Right atrium auricular region (tissue), 2 donors: ENCODE measurements at regions not wholly inside any gene's neighbourhood (a gene's known extent, or its start where the extent isn't known, plus 50 kb on each side); places are given as distances from the start of the nearest gene placed in this dataset.

ENCODE experiments used
- DNase-seq: peaks from one replicate; pipeline ENCODE4 v3.0.0-alpha.2; 2019; ENCODE audit warnings: low spot score
- H3K27ac ChIP-seq, 2 donors: fragments of 200-600 bp; sonication (generic); 1 replicate in 1 of 2; 2 replicates in 1 of 2; pipeline ENCODE4 v1.5.1; 2016 to 2019
- H3K27me3 ChIP-seq, 2 donors: fragments of 200-600 bp; sonication (generic); one replicate each; pipeline versions ENCODE4 v1.5.1 to v1.6.0; 2017 to 2019
- H3K36me3 ChIP-seq: fragments of 200-600 bp; sonication (generic); one replicate; pipeline ENCODE4 v1.5.1; 2016
- H3K4me1 ChIP-seq, 2 donors: fragments of 200-600 bp; sonication (generic); one replicate each; pipeline versions ENCODE4 v1.5.1 to v1.6.0; 2017 to 2019
- H3K4me3 ChIP-seq, 2 donors: fragments of 200-600 bp; sonication (generic); 1 replicate in 1 of 2; 2 replicates in 1 of 2; pipeline ENCODE4 v1.5.1; 2017 to 2019; ENCODE audit warnings: mild to moderate bottlenecking in 1 of 2, moderate library complexity in 1 of 2
- H3K9me3 ChIP-seq, 2 donors: fragments of 200-600 bp; sonication (generic); one replicate each; pipeline ENCODE4 v1.5.1; 2019
- TF ChIP-seq, protein P1 (sequence below), 2 donors: fragments of 200-600 bp; sonication (generic); IDR thresholded peaks; one replicate each; pipeline ENCODE4 v1.5.1; 2019; ENCODE audit warnings: antibody characterized with exemption in 2 of 2

DNA sequence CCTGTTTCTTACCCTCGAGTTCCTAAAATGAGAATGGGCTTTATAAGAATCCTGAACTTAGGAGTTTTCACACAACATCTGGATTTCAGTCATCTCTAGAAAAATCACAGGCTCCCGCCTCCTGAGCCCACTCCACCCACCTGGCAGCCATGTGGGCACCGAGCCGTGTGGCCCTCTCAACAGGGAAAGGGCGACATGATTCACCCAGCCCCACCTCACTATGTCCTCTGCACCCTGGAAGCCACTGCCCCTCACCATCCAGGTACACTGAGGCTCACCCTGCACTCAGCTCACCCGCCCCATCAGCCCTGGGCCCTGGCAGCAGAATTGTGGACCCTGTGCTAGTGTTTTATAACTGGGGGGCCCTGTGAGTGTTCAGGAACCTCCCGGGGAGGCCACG lies 101.5 kb downstream of the SHANK2 start:
- Histone ChIP-seq H3K27ac (no peak overlapping the region), H3K27me3 (no peaks in the 10 kb centered on the region)
- DNase-seq: no peak

DNA sequence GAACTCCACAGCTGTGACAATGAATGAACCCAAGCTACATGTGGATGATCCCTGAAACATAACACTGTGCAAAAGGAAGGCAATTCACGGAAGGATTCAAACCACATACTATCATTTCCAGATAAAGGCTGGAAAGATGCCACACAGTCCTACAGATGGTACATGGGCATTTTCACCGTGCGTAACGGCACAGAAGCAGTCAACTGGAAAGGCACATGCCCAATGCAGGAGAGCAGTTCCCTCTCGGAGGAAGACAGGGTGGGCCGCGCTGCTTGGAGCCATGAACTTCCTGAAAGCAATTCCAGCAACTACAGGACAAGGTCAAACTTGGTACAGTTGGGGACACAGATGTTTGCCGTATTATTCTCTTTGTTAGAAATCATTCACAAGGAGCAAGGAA lies 103.7 kb downstream of the SHANK2 start:
- Histone ChIP-seq H3K36me3 (no peaks in the 10 kb centered on the region), H3K4me3 (no peak overlapping the region), H3K4me1 (peaks cover 0 to 6% of the 10 kb centered on the region in 2 donors), H3K27ac (no peak overlapping the region), H3K27me3 (no peaks in the 10 kb centered on the region), H3K9me3 (no peaks in the 10 kb centered on the region)
- DNase-seq: no peak
- TF ChIP-seq, protein P1, sequence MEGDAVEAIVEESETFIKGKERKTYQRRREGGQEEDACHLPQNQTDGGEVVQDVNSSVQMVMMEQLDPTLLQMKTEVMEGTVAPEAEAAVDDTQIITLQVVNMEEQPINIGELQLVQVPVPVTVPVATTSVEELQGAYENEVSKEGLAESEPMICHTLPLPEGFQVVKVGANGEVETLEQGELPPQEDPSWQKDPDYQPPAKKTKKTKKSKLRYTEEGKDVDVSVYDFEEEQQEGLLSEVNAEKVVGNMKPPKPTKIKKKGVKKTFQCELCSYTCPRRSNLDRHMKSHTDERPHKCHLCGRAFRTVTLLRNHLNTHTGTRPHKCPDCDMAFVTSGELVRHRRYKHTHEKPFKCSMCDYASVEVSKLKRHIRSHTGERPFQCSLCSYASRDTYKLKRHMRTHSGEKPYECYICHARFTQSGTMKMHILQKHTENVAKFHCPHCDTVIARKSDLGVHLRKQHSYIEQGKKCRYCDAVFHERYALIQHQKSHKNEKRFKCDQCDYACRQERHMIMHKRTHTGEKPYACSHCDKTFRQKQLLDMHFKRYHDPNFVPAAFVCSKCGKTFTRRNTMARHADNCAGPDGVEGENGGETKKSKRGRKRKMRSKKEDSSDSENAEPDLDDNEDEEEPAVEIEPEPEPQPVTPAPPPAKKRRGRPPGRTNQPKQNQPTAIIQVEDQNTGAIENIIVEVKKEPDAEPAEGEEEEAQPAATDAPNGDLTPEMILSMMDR (IDR thresholded peaks at IDR 0.05): no peak

More for the DNA sequence above, 101.5 kb downstream of the SHANK2 start:
- Histone ChIP-seq H3K36me3 (no peaks in the 10 kb centered on the region), H3K9me3 (no peaks in the 10 kb centered on the region), H3K4me3 (no peak overlapping the region), H3K4me1 (peaks cover 0 to 6% of the 10 kb centered on the region in 2 donors)
- TF ChIP-seq, protein P1 (IDR thresholded peaks at IDR 0.05): no peak

DNA sequence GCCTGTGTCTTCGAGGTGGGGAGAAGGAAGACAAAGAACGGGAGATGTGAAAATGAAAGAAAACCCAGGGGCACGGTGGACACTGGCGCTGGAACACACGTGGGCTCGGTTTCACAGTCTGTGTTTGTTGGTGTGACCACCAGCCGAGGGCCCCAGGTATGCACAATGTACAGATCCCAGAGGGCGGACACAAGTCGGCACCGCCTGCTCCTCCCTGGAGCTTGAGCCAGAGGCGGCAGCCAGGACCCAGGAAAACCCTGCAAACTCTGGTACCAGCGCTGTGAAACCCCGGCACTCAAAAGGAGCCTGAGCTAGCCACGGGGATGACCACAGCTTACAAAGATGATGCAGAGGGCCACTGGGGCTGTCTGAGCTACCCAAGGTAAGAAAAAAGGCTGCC lies 105.0 kb downstream of the SHANK2 start:
- TF ChIP-seq, protein P1 (IDR thresholded peaks at IDR 0.05): no peak
- Histone ChIP-seq H3K27ac (no peak overlapping the region), H3K27me3 (no peaks in the 10 kb centered on the region), H3K4me1 (no peaks in the 10 kb centered on the region), H3K9me3 (no peaks in the 10 kb centered on the region), H3K4me3 (no peak overlapping the region), H3K36me3 (no peaks in the 10 kb centered on the region)
- no peak for DNase-seq

DNA sequence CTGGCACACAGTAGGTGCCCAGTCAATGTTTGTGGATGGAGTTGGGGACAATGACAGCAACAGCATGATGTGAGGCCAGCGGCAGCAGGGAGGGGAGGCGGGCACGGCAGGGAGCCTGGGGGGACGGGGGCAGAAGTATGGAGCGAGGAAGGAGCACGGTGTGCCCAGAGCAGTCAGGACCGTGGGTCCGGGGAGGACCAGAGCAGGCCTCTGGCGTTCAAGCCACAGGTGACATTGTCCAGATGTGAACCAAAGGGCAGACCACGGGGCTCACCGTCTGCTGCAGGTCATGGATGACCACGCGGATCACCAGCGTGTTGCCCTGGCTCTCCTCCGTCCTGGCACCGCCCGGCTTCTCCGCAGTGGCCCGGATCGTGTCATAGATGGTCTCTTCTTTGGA lies 105.5 kb downstream of the SHANK2 start:
- no peaks in the 10 kb centered on the region for H3K4me1 ChIP-seq
- no peaks in the 10 kb centered on the region for H3K27me3 ChIP-seq
- H3K27ac ChIP-seq: no peak overlapping the region
- no peak for DNase-seq
- TF ChIP-seq, protein P1 (IDR thresholded peaks at IDR 0.05): no peak
- H3K36me3 ChIP-seq: no peaks in the 10 kb centered on the region
- no peak overlapping the region for H3K4me3 ChIP-seq
- no peaks in the 10 kb centered on the region for H3K9me3 ChIP-seq

DNA sequence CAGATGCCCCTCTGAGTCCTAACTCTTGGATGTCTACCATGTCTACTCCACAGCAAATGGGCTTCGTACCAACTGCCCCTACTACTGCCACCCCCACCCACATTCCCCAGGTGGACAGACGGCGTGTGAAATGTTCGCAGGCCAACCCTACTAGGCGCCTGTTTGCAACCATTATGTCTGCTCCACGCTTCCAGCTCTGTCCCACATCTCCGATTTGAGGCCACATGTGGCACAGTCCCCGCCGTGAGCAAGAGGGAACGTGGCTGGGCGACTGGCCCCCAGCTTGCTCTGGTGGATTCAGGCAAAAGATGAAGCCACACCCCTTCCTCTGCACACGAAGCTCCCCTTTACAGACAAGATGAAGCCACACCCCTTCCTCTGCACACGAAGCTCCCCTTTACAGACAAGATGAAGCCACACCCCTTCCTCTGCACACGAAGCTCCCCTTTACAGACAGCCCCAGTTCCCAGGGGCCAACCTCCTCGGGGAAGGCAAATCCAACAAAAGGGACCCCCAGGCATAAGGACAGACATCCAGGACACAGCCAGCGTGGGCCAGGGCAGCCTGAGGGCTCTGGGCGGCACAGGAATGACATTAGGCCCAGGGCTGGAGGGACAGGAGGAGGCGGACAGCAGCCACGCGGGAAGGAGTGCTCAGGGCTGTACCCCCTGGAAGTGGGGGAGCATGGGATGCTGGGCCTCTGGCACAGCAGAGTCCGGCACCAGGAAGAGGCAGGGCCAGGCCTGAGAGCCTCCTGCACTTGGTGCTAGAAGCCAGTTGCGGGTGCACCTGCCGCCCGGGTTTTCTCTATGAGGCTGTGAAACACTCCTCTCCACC lies 106.2 kb downstream of the SHANK2 start:
- Histone ChIP-seq H3K27me3 (no peaks in the 10 kb centered on the region), H3K4me1 (no peaks in the 10 kb centered on the region), H3K36me3 (no peaks in the 10 kb centered on the region), H3K27ac (no peak overlapping the region), H3K4me3 (no peak overlapping the region), H3K9me3 (no peaks in the 10 kb centered on the region)
- no peak for DNase-seq
- TF ChIP-seq, protein P1 (IDR thresholded peaks at IDR 0.05): no peak

DNA sequence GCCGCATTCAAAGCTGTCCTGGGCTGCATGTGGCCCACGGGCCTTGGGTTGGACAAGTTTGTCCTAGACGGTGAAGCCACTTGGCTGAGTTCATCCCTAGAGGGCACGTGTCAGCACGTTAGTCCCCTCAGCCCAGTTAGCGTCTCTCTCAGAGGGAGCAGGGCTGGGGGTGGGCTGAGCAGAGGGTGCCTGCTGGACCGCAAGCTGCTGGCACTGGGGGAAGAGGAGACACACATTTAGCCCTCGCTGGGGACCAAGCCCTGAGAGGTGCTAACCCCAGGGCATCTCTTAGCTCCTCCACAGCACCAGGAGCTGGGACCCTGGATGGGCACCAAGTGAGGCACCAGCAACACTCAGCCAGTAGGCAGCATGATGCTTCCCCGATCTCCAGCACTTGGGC lies 107.0 kb downstream of the SHANK2 start:
- Histone ChIP-seq H3K27me3 (no peaks in the 10 kb centered on the region), H3K27ac (no peak overlapping the region), H3K36me3 (no peaks in the 10 kb centered on the region), H3K9me3 (no peaks in the 10 kb centered on the region), H3K4me3 (no peak overlapping the region), H3K4me1 (no peaks in the 10 kb centered on the region)
- DNase-seq: no peak
- TF ChIP-seq, protein P1 (IDR thresholded peaks at IDR 0.05): no peak
